Hypothalamus (tissue), 51 donors: ENCODE measurements at regions not wholly inside any gene's neighbourhood (a gene's known extent, or its start where the extent isn't known, plus 50 kb on each side); places are given as distances from the start of the nearest gene placed in this dataset.

Experiments
- DNase-seq, 51 donors: peaks; one replicate each; lab custom pipeline; 2025; lab: John Stamatoyannopoulos, UW

DNA sequence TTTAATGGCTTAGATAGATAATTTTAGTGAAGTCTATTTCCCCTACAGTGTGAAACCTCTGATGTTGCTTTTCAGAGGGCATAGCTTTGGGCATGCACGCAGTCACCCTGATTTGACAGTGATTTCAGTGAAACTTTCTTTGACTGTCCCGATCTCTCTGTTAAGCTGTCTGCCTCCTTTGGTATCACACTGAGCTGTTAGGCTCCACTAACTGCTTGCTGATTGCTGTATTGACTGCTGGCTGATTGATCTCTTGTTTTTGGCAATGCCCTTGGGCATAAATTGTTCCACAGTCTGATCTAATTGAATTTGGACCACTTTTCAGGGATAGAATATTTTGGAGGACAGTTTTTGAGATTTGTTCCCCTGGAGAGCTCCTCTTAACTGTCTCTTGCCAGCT, 68.5 kb upstream of the CCDC54 start:
- no peak for DNase-seq

- DNase-seq: no peak
These were observed 67.9 kb upstream of the CCDC54 start for GRCh38 chr3:107309312-107309711.

GRCh38 chr3:107313711-107314110, 63.5 kb upstream of the CCDC54 start:
- DNase-seq: no peak

DNA sequence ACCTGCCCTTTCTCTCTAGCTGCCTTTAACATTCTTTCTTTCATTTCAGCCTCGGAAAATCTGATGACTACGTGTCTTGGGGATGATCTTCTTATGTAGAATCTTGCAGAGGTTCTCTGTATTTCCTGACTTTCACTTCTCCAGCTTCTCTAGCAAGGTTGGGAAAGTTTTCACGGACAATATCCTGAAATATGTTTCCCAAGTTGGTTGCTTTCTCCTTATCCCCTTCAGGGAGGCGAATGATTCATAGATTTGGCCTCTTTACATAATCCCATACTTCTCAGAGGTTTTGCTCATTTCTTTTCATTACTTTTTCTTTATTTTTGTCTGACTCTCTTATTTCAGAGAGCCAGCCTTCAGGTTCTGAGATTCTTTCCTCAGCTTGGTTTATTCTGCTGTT, 62.1 kb upstream of the CCDC54 start:
- DNase-seq: no peak

GRCh38 chr3:107323723-107324122, 53.5 kb upstream of the CCDC54 start:
- no peak for DNase-seq

DNA sequence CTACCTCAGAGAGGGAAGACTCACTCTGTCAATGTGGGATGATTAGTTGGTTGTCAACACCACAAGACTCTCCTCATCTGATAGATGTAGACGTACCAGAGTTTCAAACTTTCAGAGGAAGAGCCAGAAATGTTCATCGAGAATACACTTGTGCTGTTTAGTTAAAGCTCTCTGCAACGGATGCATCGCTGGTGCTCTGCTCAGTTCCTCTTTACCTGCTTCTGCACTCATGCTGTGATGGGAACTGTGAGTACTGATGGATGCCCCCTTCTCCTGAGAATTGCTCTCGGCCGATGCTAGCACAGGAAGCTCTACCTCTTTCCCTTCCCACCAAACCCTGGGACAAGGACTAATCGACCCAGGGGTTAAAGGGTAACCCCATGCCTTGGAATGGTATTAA, 51.8 kb upstream of the CCDC54 start:
- DNase-seq: no peak
